ENCODE measurements at regions not wholly inside any gene's neighbourhood (a gene's known extent, or its start where the extent isn't known, plus 50 kb on each side); places are given as distances from the start of the nearest gene placed in this dataset.

DNA sequence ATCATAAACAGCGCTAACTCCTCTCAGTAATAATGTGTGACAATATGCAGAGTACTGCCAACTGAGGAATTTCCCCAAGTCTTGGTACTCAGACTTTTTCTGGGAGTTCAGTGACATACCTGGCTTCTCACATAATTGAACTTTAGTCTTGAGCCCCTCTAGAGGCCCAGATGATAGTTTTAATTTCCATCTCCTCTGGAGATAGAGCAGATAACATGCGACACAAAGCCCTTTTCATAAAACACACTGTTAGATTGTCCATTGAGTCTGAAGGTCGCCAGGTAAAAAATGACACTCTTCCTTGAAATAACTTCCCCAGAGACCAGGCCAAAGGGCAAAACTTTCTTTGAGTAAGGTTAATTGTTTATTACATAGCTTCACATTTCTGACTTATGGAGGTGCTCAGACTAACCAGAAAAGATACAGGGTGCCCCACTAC, 476.0 kb downstream of the RASEF start:
- TF ChIP-seq, protein P1, sequence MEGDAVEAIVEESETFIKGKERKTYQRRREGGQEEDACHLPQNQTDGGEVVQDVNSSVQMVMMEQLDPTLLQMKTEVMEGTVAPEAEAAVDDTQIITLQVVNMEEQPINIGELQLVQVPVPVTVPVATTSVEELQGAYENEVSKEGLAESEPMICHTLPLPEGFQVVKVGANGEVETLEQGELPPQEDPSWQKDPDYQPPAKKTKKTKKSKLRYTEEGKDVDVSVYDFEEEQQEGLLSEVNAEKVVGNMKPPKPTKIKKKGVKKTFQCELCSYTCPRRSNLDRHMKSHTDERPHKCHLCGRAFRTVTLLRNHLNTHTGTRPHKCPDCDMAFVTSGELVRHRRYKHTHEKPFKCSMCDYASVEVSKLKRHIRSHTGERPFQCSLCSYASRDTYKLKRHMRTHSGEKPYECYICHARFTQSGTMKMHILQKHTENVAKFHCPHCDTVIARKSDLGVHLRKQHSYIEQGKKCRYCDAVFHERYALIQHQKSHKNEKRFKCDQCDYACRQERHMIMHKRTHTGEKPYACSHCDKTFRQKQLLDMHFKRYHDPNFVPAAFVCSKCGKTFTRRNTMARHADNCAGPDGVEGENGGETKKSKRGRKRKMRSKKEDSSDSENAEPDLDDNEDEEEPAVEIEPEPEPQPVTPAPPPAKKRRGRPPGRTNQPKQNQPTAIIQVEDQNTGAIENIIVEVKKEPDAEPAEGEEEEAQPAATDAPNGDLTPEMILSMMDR (IDR thresholded peaks at IDR 0.05; ENCODE audit: poor library complexity, severe bottlenecking) = no peak
- TF ChIP-seq TAF1 (IDR thresholded peaks at IDR 0.05; ENCODE audit: low read depth) (no peak), RAD21 (conservative IDR thresholded peaks at IDR 0.05) (no peak)
